ENCODE measurements at regions not wholly inside any gene's neighbourhood (a gene's known extent, or its start where the extent isn't known, plus 50 kb on each side); places are given as distances from the start of the nearest gene placed in this dataset.
"Not testable (repeated sequence)": the region's sequence is repeated elsewhere in the genome, so short reads cannot be mapped to it uniquely, and the experiment has no call there.

DNA sequence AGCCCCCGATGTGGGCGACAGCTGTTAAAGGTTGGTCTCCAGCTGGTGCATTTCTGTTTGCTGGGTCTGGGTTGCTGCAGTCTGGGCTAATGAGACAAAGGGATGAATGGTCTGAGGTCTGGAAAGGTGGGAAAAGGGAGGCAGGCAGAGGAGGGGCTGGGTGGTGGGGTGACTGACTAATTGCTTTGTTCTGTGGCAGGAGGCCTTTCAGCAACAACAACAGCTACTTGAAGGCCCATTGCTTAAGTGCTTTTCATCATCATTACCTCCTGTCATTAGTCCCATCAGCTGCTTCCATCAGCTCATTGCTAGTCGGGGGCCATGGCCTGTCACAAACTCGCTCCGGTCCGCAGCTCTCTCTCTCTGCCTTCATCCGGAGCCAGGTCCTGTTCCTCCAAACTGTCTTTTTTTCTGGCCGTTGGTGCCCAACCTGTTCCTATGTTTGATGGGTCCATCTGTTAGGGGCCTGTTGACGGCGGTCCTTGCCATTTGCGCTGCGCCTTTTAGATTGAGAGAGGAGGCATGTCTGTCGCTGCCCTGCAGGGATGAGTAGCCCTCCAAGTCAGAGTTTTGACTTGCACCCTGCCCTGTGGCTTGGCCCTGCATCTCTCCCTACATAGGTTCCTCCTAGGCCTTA, 105.6 kb upstream of the PLXNA2 start:
- DNase-seq, result no peak

DNA sequence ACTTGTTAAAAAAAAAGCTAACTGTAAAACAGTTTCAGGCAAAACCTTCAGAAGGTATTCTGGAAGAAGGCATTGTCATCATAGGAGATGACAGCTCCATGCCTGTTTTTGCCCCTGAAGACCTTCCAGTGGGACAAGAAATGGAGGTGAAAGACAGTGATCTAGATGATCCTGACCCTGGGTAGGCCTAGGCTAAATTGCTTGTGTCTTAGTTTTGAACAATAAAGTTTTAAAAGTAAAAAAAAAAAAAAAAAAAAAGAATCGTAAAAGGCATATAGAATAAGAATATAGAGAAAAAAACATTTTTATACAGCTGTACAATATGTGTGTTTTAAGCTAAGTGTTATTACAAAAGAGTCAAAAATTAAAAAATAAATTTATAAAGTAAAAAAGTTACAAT, 106.6 kb upstream of the PLXNA2 start:
- DNase-seq, result no peak

DNA sequence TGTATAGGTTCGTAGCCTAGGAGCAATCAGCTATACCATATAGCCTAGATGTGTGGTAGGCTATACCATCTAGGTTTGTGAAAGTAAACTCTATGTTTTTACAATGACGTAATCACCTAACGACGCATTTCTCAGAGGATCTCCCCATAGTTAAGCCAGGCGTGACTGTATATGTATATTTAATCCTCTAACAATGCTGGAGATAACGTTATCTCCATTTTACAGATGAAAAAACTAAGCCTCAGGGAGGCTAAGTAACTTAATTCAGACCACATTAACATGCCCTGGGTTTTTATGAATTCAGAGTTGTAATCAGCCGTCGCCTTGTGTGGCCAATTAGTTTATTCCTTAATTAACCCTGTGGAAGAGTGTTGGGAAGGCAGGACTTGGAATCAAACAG, 107.7 kb upstream of the PLXNA2 start:
- no peak for DNase-seq

DNA sequence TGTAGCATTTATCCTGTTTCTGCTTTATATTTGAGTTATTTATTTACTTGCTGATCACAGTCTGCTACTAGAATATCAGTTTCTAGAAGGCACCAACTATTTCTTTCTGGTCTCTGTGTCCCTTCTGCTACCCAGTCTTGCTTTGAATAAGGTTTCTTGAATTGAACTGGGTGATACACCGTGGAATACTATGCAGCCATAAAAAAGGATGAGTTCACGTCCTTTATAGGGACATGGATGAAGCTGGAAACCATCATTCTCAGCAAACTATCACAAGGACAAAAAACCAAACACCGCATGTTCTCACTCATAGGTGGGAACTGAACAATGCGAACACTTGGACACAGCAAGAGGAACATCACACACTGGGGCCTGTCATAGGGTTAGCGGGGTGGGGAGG, 109.6 kb upstream of the PLXNA2 start:
- not testable (repeated sequence) for DNase-seq

DNA sequence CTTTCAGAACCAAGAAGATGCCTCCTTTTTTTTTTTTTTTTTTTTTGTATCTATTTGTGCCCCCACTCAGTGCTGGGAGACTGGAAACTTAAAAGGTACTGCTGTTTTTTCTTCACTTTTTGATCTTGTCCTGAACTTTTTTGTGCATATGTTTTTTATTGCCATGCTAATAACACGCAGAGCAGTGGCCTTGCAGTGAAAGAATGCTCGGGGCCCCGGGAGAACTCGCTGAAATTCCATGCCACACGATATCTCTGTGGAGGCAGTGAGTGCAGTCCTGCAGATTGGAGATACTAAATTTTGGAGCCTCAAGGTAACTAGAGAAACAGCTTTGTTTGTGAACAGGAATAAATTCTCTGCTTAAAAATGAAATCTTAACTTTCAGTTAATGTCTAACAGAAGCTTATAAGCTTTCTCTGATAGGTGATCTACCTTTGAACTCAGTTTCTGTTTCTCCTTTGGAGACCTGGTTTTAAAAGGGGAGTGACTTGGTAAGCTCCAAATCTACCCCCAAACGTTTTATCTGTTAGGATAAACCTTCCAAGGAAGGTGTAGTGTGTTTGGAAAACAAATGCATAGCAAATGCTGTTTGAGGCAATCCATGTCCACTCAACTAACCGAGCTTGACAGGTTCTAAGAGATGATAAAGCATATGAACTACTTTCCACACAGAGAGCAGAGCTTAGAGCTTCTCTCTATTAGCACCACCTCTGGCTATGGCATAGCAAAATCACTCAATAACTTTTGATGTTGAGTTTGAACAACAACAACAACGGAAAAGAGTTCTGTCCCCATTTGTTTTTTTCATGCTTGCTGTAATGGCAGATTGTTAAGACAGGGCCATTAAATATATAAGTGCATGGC, 113.7 kb upstream of the PLXNA2 start:
- DNase-seq, result no peak

DNA sequence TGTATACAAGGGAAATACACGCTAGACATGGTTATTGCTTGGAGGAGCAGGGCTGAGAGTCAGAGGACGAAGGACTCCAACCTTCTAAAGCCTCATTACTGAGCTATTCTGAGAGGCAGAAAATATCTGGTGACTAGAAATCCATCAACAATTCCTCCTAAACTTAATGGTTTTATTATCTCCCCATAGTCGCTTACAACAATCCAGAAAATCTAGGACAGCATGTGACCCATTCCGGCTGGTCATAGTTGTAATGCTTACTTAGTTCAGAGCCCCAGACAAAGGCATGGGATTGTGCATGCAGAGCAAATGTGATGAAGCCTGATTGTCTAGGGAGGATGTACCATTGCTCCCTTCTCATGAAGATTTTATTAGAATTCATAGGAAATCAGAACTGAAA, 114.5 kb upstream of the PLXNA2 start:
- DNase-seq, result no peak

DNA sequence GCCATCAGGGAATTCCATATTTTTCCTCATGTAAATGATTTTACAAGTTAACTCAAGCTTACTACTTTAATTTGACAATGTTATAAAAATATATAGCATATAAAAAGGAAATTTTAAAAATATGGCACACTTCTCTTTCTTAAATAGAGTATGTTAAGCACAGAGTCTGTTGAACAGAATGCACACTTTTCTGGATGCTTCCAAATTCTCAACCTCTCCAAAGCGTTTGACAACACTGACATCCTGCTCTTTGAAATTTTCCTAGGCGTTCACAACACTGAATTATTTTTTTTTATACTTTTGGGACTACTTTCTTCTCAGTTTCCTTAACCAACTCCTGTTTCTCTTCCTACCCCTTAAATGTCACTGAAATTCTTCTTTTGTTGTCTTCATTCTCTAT, 117.8 kb upstream of the PLXNA2 start:
- DNase-seq, result no peak

DNA sequence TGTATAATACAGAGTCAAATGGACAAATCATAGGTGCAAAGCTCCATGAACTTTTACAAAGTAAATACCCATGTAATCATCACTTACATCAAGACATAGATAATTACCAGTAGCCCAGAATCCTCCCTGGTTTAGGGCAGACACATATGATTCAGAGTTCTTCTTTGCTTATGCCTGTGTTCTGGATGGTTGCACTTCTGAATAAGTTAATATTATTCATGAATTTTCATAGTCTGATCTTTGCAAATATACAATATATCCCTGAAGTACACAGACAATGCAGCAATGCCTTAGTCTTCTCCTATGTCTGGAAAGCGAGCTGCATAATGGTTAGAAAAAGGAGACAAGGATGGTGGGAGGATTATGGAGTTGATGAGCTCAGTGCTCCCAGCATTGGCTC, 122.4 kb upstream of the PLXNA2 start:
- no peak for DNase-seq

DNA sequence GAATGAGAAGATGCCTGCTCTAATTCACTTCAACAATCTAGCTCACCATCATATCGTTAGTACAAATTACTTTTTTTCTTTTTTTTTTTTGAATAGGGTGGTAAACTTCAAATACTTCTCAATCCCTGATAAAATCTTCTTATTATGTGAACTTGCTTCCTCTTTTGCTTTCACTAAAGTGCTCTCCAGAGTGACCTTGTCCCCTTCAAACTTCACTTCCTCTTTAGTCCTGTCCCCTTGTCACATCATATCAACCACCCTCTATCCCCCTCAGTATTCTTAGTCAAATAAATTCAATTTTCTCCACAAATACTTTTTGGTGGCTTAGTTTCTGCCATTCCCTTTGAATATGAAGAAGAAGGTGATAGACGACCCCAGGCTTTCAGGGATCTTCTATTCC, 124.9 kb upstream of the PLXNA2 start:
- DNase-seq, result no peak

DNA sequence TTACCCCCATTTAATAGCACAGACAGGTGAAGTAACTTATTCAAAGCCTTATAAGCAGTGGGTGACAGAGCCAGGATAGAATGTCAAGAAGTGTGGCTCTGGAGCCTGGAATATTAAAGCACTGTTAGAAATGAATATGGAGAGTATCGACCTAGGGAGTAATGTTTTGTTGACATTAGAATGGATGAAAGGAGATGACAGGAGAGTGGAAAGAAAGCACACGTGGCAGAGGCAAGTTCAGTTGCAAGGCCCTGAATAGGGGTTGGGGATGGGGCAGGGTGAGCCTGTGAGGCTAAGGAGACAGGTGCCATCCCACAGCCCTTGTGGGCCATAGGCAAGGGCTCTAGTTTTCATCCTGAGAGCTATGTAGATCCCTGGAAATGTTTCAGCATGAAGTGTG, 125.5 kb upstream of the PLXNA2 start:
- no peak for DNase-seq

DNA sequence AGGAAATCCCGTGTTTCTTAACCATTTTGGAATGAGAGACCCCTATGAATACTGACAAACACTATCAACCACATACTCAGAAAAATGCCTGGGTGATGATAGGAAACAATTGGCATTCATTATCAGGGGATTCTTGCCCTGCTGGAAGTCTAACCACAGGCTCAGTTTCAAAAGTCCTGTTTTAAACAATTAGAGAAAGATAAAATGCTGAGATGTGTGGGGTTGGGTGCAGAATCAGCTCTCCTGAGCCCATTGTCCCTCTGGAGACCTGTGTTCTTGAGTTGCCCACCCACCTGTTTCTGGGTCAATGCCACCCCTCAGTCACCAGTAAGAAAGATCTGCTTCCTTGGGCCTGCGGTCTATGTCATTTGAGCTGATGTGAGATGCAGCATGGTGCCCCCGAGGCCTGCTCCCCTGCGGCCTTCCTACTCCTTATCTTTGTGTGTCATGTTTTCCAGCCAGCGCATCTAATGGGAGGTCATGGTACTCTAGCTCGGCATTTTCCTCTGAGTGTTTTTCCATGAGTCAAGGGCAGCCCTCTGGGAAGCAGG, 130.3 kb upstream of the PLXNA2 start:
- DNase-seq, result no peak

DNA sequence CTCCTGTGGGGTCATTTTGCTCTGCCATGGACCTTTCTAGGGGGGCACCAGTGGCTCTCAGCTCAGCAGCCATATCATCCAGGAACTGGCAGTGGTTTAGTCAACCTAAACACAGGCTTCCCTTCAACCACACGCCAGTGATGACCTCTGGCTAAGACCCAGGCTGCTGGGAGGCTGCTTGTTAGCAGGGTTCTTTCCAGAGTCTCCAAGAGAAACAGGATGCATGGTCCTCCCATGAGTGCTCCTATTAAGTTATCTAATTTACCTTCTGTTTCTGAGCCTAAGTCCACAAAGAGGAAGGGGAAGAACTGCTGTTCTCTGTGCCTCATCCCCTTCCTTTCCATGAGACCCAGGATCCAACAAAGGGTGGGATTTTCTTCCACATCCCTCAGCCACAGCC, 137.3 kb upstream of the PLXNA2 start:
- no peak for DNase-seq

DNA sequence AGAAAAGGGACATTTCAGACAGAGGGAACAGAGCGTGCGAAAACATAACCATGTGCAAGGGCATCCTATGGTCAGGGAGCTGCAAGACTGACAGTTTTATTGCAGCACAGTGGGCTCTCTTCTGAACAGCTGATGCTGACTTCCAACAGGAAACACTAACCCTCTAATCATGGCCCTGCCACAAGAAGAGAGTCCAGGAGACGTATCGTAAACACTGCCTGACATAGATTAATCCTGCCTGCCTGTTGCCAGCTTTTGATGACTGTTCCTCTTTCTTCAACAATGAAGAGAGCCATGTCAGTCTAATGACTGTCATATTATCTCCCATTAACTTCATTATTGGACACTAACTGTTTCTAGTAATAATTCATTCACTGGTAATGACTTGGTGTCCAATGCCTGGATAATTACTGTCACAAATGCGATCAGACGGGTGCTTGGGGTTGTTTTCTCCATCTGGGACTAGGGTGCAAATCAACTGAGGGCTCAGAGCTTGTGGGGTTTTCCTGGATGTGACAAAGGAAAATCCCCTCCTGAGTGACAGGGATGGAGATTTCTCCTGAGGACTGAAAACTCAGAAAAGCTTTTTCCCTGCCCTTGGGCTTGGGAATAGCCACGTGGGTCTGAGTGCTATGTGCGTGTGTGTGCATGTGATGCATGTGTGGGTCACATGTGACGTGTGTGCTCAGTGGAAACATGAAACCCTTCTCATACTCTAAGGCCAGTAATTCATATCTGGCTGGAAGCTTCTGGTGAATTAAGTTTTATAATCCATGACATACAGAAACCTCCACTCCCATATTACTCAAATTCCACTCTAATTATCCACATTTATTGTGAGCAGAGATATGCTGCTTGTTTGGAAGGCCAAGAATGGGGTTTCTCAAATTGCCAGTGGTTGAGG, 144.0 kb upstream of the PLXNA2 start:
- DNase-seq, result no peak

DNA sequence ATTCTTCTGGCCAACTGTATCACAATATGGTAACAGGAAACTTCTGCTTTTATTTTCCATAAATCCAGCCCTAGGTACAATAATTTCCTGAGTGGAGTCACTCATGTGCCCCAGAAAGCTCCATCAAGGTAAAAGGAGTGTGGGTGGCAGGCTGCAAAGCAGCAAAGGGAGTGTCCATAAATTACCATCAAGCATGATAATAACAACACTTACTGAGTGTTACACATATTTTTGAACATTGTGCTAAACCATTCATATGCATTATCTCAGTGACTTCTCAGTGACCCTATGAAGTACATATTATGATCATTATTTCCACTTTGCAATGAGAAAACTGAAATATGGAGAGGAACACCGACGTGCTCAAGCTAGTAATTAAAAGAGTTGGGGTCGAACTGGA, 149.2 kb upstream of the PLXNA2 start:
- no peak for DNase-seq

DNA sequence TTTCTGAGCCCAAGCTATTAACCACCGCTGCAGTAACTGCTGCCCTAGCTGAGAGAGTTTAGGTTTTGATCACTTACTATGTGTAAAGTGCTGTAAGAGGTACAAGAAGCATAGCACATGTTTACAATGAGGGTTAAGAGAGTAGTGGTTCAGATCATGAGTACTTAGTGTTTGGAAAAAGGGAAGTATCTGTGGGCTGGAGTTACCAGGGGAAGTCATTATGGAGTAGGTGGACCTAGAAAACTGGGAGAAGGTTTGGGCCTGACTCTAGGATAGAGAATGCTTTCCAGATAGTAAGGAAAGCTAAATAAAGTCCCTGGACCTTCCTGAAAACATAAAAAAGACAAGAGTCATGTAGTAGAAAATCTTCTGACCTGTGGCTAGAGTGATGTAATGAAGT, 149.6 kb upstream of the PLXNA2 start:
- no peak for DNase-seq

DNA sequence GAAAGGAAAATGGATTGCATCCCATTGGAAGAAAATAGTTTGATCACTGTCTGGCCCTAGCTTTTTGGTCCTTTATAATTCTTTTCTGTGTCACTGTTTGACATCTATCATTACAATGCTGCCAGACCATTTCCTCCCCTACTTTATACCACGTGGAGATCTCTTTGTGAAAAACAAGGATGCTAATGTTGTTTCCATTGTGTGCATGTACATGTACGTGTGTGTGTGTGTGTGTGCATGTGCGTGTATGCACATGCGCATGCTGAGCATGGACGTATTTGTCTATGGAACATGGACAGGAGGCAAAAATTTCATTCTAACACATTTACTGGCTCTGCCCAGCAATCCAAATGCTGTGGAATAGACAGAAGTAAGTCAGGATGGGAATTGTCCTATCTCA, 153.1 kb upstream of the PLXNA2 start:
- DNase-seq, result no peak

DNA sequence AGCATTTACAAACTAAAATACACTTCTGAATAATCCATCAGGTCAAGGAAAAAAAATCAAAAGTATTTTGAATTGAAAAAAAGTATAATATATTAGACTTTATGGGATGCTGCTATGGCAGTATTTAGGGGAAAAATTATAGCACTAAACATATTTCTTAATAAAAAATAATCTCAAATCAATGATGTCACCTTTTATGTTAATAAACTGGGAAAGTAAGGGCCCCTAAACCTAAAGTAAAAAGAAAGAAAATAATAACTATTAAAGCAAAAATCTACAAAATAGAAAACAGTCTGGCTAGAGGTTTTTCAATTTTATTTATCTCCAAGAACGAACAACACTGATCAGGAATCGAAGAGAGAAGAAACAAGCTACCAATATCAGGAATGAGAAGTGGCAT, 160.8 kb upstream of the PLXNA2 start:
- DNase-seq, result no peak

DNA sequence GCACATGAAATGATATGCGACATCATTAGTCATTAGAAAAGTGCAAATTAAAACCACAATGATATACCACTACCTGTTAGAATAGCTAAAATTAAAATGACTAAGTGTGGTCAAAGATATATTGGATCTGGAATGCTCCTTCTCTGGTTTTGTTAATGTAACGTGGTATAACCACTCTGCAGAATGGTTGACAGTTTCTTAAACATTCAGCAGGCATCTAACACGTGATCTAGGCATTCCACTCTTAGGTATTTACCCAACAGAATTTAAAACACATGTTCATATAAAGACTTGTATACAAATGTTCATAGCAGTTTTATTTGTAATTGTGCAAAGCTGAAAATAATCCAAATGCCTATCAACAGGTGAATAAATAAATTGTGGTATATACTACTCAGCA, 165.0 kb upstream of the PLXNA2 start:
- no peak for DNase-seq

DNA sequence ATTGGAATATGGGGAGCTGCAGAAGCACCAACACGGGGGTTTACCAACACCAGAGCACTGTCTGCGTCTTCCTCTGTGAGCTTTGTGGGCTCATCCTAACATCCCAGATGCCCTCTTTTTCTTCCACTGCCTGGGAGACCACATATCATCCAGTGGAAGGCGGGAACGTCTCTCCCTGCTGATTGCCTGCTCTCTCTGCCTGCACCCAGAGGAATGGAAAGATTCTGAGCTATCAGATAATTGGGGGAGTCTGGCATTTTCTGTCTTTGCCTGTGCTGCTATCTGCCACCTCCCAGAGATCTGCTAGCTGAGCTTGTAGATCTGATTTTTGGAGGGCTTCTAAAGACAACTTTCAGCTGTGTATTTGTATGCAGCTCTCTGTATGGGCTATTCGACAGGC, 166.2 kb upstream of the PLXNA2 start:
- DNase-seq, result no peak

DNA sequence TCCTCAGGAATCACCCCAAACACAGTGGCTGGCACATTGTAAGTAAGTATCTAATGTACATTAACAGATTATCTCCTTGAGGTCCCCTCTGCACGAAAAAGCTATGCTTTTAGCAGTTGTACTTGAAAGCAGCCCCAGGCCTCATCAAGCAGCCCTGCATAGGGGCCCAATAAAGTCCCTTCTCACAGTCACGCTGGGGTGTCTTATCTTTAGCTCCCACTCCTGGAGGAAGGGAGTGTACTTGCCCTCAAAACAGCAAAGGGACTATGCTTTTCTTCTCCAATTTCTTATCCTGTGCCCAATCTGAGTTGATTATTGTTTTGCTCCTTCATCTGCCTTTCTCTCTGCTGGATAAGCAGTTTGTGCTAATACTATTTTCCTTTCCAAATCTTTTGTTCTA, 168.8 kb upstream of the PLXNA2 start:
- no peak for DNase-seq

DNA sequence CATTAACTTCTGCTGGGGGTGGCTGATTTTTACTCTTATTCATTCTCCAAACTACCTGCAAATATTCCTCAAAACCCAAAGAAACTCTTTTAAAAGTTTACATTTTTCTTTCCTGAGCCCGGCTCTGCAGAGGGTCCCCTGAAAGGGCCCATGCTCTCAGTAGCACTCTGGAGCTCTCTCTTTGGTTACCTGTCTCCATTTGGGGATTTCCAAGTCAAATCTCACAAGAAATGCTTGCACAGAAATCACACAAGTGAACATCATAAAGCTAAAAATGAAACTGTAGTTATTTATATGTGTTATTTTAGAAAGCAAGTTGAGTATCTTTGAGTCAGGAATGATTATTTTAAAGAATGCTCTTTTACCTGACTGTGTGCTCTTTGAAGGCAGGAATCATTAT, 174.5 kb upstream of the PLXNA2 start:
- DNase-seq, result no peak

DNA sequence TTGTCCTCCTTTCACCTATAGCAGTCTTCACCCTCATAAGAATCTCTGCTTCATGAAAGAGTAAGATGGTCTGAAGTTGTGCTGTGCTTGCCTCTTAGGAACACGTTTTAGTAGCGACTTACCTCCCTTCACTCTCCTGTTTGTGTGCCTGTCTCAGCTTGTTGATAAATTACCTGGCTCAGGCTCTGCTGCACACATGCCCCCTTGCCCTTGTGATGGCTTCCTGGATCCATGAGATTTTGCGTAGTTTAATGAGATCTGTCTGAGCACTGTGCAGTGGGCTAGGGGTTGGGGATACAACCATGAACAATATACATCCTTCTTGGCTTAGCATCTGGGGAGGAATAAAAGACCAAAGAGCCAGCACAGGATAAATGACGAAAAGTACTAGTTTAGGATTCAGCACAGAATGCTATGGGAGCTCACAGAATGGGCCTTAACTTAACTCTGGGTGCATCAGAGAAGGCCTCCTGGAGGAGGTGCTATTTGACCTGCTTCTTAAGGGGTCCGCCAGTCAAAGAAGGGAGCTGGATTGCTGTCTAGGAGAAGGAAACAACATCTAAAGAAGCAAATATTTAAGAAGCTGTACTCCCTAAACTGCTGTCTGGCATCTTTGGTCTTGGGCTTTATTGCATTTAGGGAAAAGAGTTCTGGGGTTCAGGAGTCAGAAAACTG, 175.7 kb upstream of the PLXNA2 start:
- no peak for DNase-seq

DNA sequence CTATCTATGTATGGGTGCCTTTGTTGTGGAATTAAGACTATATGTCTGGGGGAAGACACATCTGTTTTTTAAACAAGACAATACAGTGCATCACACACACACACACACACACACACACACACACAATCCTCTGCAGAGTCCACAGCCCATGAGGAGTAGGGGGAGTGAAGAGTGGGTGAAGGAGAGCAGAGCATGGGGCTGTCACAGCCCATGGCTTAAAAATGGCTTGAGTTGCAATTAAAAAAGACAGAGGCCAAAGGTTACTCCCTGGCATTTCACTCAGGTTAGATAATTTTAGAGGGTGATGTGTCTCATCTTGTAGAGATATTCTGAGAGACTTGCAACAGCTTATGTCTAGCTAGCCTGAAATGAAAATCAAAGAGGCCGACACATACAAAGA, 176.5 kb upstream of the PLXNA2 start:
- no peak for DNase-seq

Data from activated effector memory CD4-positive, alpha-beta T cell treated with Interleukin-2 at 50 U/mL for 16 hours (primary cell).